ENCODE measurements at regions not wholly inside any gene's neighbourhood (a gene's known extent, or its start where the extent isn't known, plus 50 kb on each side); places are given as distances from the start of the nearest gene placed in this dataset.

GRCh38 chr6:156437121-156437879 lies 339.9 kb upstream of the ARID1B start:
- TF ChIP-seq ZC3H10 (CRISPR knock-in tag; IDR thresholded peaks at IDR 0.05) (no peak), CSRNP3 (CRISPR knock-in tag; IDR thresholded peaks at IDR 0.05) (no peak), OSR1 (CRISPR knock-in tag; IDR thresholded peaks at IDR 0.05) (no peak), TCF4 (CRISPR knock-in tag; IDR thresholded peaks at IDR 0.05; ENCODE audit: borderline replicate concordance) (peak; percentile 26; the same call in 1 of the 2 replicates), ZNF565 (CRISPR knock-in tag; conservative IDR thresholded peaks at IDR 0.05; ENCODE audit: low read depth) (no peak), GLIS3 (CRISPR knock-in tag; IDR thresholded peaks at IDR 0.05) (no peak), CSDC2 (CRISPR knock-in tag; IDR thresholded peaks at IDR 0.05) (no peak), ISL1 (CRISPR knock-in tag; IDR thresholded peaks at IDR 0.05) (peak; percentile 70), TSHZ2 (CRISPR knock-in tag; IDR thresholded peaks at IDR 0.05) (0 out of 2 replicates have a peak, but pooled peaks have one; percentile 25)
- ATAC-seq = no peak

- TF ChIP-seq TOX (CRISPR knock-in tag; IDR thresholded peaks at IDR 0.05; ENCODE audit: borderline replicate concordance) (no peak), RARB (CRISPR knock-in tag; IDR thresholded peaks at IDR 0.05) (no peak), ZNF8 (CRISPR knock-in tag; IDR thresholded peaks at IDR 0.05) (no peak), GLIS3 (CRISPR knock-in tag; IDR thresholded peaks at IDR 0.05) (no peak), CSDC2 (CRISPR knock-in tag; IDR thresholded peaks at IDR 0.05) (no peak), PPARA (CRISPR knock-in tag; IDR thresholded peaks at IDR 0.05; ENCODE audit: borderline replicate concordance) (no peak), ISL1 (CRISPR knock-in tag; IDR thresholded peaks at IDR 0.05) (no peak), ZNF70 (CRISPR knock-in tag; IDR thresholded peaks at IDR 0.05) (no peak), OSR1 (CRISPR knock-in tag; IDR thresholded peaks at IDR 0.05) (no peak), ZC3H10 (CRISPR knock-in tag; IDR thresholded peaks at IDR 0.05) (no peak), ARNTL (CRISPR knock-in tag; IDR thresholded peaks at IDR 0.05; ENCODE audit: borderline replicate concordance, low read depth) (no peak), ESRRG (CRISPR knock-in tag; IDR thresholded peaks at IDR 0.05) (no peak), SNAI2 (CRISPR knock-in tag; IDR thresholded peaks at IDR 0.05) (no peak), CSRNP3 (CRISPR knock-in tag; IDR thresholded peaks at IDR 0.05) (no peak), TCF4 (CRISPR knock-in tag; IDR thresholded peaks at IDR 0.05; ENCODE audit: borderline replicate concordance) (no peak)
- ATAC-seq = no peak
Observed at GRCh38 chr6:156434795-156435190, 342.4 kb upstream of the ARID1B start.

- ATAC-seq = no peak
- TF ChIP-seq ZNF8 (CRISPR knock-in tag; IDR thresholded peaks at IDR 0.05) (peak; percentile 98), ARNTL (CRISPR knock-in tag; IDR thresholded peaks at IDR 0.05; ENCODE audit: borderline replicate concordance, low read depth) (no peak)
Observed at GRCh38 chr6:156434049-156434794, 343.0 kb upstream of the ARID1B start.

GRCh38 chr6:156432543-156432942 lies 344.6 kb upstream of the ARID1B start:
- ATAC-seq = no peak
- TF ChIP-seq BACH2 (CRISPR knock-in tag; IDR thresholded peaks at IDR 0.05; ENCODE audit: borderline replicate concordance) (no peak), GLIS3 (CRISPR knock-in tag; IDR thresholded peaks at IDR 0.05) (no peak), PPARA (CRISPR knock-in tag; IDR thresholded peaks at IDR 0.05; ENCODE audit: borderline replicate concordance) (no peak), ZFP30 (CRISPR knock-in tag; IDR thresholded peaks at IDR 0.05) (no peak), RARB (CRISPR knock-in tag; IDR thresholded peaks at IDR 0.05) (no peak), ESRRG (CRISPR knock-in tag; IDR thresholded peaks at IDR 0.05) (no peak), ZNF8 (CRISPR knock-in tag; IDR thresholded peaks at IDR 0.05) (no peak), ARNTL (CRISPR knock-in tag; IDR thresholded peaks at IDR 0.05; ENCODE audit: borderline replicate concordance, low read depth) (no peak), CSDC2 (CRISPR knock-in tag; IDR thresholded peaks at IDR 0.05) (no peak), CSRNP3 (CRISPR knock-in tag; IDR thresholded peaks at IDR 0.05) (no peak), PATZ1 (CRISPR knock-in tag; IDR thresholded peaks at IDR 0.05; ENCODE audit: borderline replicate concordance) (no peak), ISL1 (CRISPR knock-in tag; IDR thresholded peaks at IDR 0.05) (no peak), TSHZ2 (CRISPR knock-in tag; IDR thresholded peaks at IDR 0.05) (no peak), TOX (CRISPR knock-in tag; IDR thresholded peaks at IDR 0.05; ENCODE audit: borderline replicate concordance) (no peak)
